ENCODE measurements at regions not wholly inside any gene's neighbourhood (a gene's known extent, or its start where the extent isn't known, plus 50 kb on each side); places are given as distances from the start of the nearest gene placed in this dataset.

- Mint-ChIP-seq H3K27me3 (no peaks in the 10 kb centered on the region), H3K4me1 (ENCODE audit: low read depth) (no peaks in the 10 kb centered on the region), H3K27ac (no peak overlapping the region), H3K4me3 (no peak overlapping the region), H3K9me3 (no peaks in the 10 kb centered on the region), H3K36me3 (ENCODE audit: low read depth) (no peaks in the 10 kb centered on the region)
- intact Hi-C loops (cut with micrococcal nuclease): no loop called here
These were observed 297.5 kb upstream of the DCAF8L1 start for GRCh38 chrX:28278726-28279125.

GRCh38 chrX:28278251-28278650 lies 297.0 kb upstream of the DCAF8L1 start:
- intact Hi-C loops (cut with micrococcal nuclease): no loop called here
- no peaks in the 10 kb centered on the region for H3K36me3 Mint-ChIP-seq (ENCODE audit: low read depth)

GRCh38 chrX:28273736-28274135 lies 292.5 kb upstream of the DCAF8L1 start:
- Mint-ChIP-seq H3K27me3 (no peaks in the 10 kb centered on the region), H3K4me1 (ENCODE audit: low read depth) (no peaks in the 10 kb centered on the region), H3K9me3 (no peaks in the 10 kb centered on the region), H3K27ac (no peak overlapping the region), H3K36me3 (ENCODE audit: low read depth) (no peaks in the 10 kb centered on the region), H3K4me3 (no peak overlapping the region)
- intact Hi-C loops (cut with micrococcal nuclease): no loop called here

More at GRCh38 chrX:28278251-28278650, 297.0 kb upstream of the DCAF8L1 start:
- Mint-ChIP-seq H3K9me3 (no peaks in the 10 kb centered on the region), H3K4me3 (no peak overlapping the region), H3K4me1 (ENCODE audit: low read depth) (no peaks in the 10 kb centered on the region), H3K27ac (no peak overlapping the region), H3K27me3 (no peaks in the 10 kb centered on the region)

GRCh38 chrX:28246675-28247074 lies 265.4 kb upstream of the DCAF8L1 start:
- no peaks in the 10 kb centered on the region for H3K4me1 Mint-ChIP-seq (ENCODE audit: low read depth)
- intact Hi-C loops (cut with micrococcal nuclease): no loop called here
- H3K27ac Mint-ChIP-seq: no peak overlapping the region
- no peak overlapping the region for H3K4me3 Mint-ChIP-seq
- no peaks in the 10 kb centered on the region for H3K36me3 Mint-ChIP-seq (ENCODE audit: low read depth)
- no peaks in the 10 kb centered on the region for H3K27me3 Mint-ChIP-seq
- no peaks in the 10 kb centered on the region for H3K9me3 Mint-ChIP-seq

- intact Hi-C loops (cut with micrococcal nuclease): no loop called here
- no peak overlapping the region for H3K27ac Mint-ChIP-seq
- H3K4me3 Mint-ChIP-seq: no peak overlapping the region
- no peaks in the 10 kb centered on the region for H3K9me3 Mint-ChIP-seq
- H3K27me3 Mint-ChIP-seq: no peaks in the 10 kb centered on the region
- no peaks in the 10 kb centered on the region for H3K36me3 Mint-ChIP-seq (ENCODE audit: low read depth)
- no peaks in the 10 kb centered on the region for H3K4me1 Mint-ChIP-seq (ENCODE audit: low read depth)
These were observed 248.0 kb upstream of the DCAF8L1 start for GRCh38 chrX:28229217-28229616.

GRCh38 chrX:28225513-28225912 lies 244.3 kb upstream of the DCAF8L1 start:
- Mint-ChIP-seq H3K9me3 (no peaks in the 10 kb centered on the region), H3K27ac (no peak overlapping the region)

GRCh38 chrX:28223991-28224390 lies 242.7 kb upstream of the DCAF8L1 start:
- H3K9me3 Mint-ChIP-seq: no peaks in the 10 kb centered on the region
- no peaks in the 10 kb centered on the region for H3K27me3 Mint-ChIP-seq
- H3K36me3 Mint-ChIP-seq (ENCODE audit: low read depth): no peaks in the 10 kb centered on the region
- no peak overlapping the region for H3K27ac Mint-ChIP-seq
- no peak overlapping the region for H3K4me3 Mint-ChIP-seq
- no peaks in the 10 kb centered on the region for H3K4me1 Mint-ChIP-seq (ENCODE audit: low read depth)
- intact Hi-C loops (cut with micrococcal nuclease): no loop called here

More at GRCh38 chrX:28225513-28225912, 244.3 kb upstream of the DCAF8L1 start:
- intact Hi-C loops (cut with micrococcal nuclease): no loop called here
- no peaks in the 10 kb centered on the region for H3K27me3 Mint-ChIP-seq
- no peaks in the 10 kb centered on the region for H3K36me3 Mint-ChIP-seq (ENCODE audit: low read depth)
- H3K4me3 Mint-ChIP-seq: no peak overlapping the region
- no peaks in the 10 kb centered on the region for H3K4me1 Mint-ChIP-seq (ENCODE audit: low read depth)

GRCh38 chrX:28223469-28223868 lies 242.2 kb upstream of the DCAF8L1 start:
- H3K36me3 Mint-ChIP-seq (ENCODE audit: low read depth): no peaks in the 10 kb centered on the region
- no peaks in the 10 kb centered on the region for H3K9me3 Mint-ChIP-seq
- H3K4me3 Mint-ChIP-seq: no peak overlapping the region
- no peak overlapping the region for H3K27ac Mint-ChIP-seq
- no peaks in the 10 kb centered on the region for H3K4me1 Mint-ChIP-seq (ENCODE audit: low read depth)
- H3K27me3 Mint-ChIP-seq: no peaks in the 10 kb centered on the region
- intact Hi-C loops (cut with micrococcal nuclease): no loop called here

GRCh38 chrX:28205905-28206304 lies 224.7 kb upstream of the DCAF8L1 start:
- H3K9me3 Mint-ChIP-seq: no peaks in the 10 kb centered on the region
- no peaks in the 10 kb centered on the region for H3K36me3 Mint-ChIP-seq (ENCODE audit: low read depth)
- no peak overlapping the region for H3K4me3 Mint-ChIP-seq

GRCh38 chrX:28205126-28205525 lies 223.9 kb upstream of the DCAF8L1 start:
- H3K27me3 Mint-ChIP-seq: peaks cover 1% of the 10 kb centered on the region
- H3K36me3 Mint-ChIP-seq (ENCODE audit: low read depth): no peaks in the 10 kb centered on the region
- no peaks in the 10 kb centered on the region for H3K4me1 Mint-ChIP-seq (ENCODE audit: low read depth)
- no peak overlapping the region for H3K27ac Mint-ChIP-seq
- H3K4me3 Mint-ChIP-seq: no peak overlapping the region
- H3K9me3 Mint-ChIP-seq: no peaks in the 10 kb centered on the region
- intact Hi-C loops (cut with micrococcal nuclease): no loop called here

More at GRCh38 chrX:28205905-28206304, 224.7 kb upstream of the DCAF8L1 start:
- Mint-ChIP-seq H3K27ac (no peak overlapping the region), H3K27me3 (peaks cover 1% of the 10 kb centered on the region), H3K4me1 (ENCODE audit: low read depth) (no peaks in the 10 kb centered on the region)
- intact Hi-C loops (cut with micrococcal nuclease): no loop called here

- Mint-ChIP-seq H3K36me3 (ENCODE audit: low read depth) (no peaks in the 10 kb centered on the region), H3K4me1 (ENCODE audit: low read depth) (no peaks in the 10 kb centered on the region), H3K9me3 (no peaks in the 10 kb centered on the region), H3K4me3 (no peak overlapping the region), H3K27ac (no peak overlapping the region), H3K27me3 (no peaks in the 10 kb centered on the region)
- intact Hi-C loops (cut with micrococcal nuclease): no loop called here
These were observed 207.8 kb upstream of the DCAF8L1 start for GRCh38 chrX:28189011-28189410.

- no peaks in the 10 kb centered on the region for H3K27me3 Mint-ChIP-seq
- intact Hi-C loops (cut with micrococcal nuclease): no loop called here
- H3K36me3 Mint-ChIP-seq (ENCODE audit: low read depth): no peaks in the 10 kb centered on the region
- no peaks in the 10 kb centered on the region for H3K4me1 Mint-ChIP-seq (ENCODE audit: low read depth)
- no peak overlapping the region for H3K4me3 Mint-ChIP-seq
- no peaks in the 10 kb centered on the region for H3K9me3 Mint-ChIP-seq
- no peak overlapping the region for H3K27ac Mint-ChIP-seq
These were observed 207.3 kb upstream of the DCAF8L1 start for GRCh38 chrX:28188526-28188925.

- H3K9me3 Mint-ChIP-seq: no peaks in the 10 kb centered on the region
These were observed 198.8 kb upstream of the DCAF8L1 start for GRCh38 chrX:28180096-28180495.

GRCh38 chrX:28178206-28178605 lies 197.0 kb upstream of the DCAF8L1 start:
- no peaks in the 10 kb centered on the region for H3K9me3 Mint-ChIP-seq
- no peaks in the 10 kb centered on the region for H3K27me3 Mint-ChIP-seq
- intact Hi-C loops (cut with micrococcal nuclease): no loop called here
- H3K36me3 Mint-ChIP-seq (ENCODE audit: low read depth): no peaks in the 10 kb centered on the region
- no peak overlapping the region for H3K4me3 Mint-ChIP-seq
- H3K4me1 Mint-ChIP-seq (ENCODE audit: low read depth): no peaks in the 10 kb centered on the region
- H3K27ac Mint-ChIP-seq: no peak overlapping the region

More at GRCh38 chrX:28180096-28180495, 198.8 kb upstream of the DCAF8L1 start:
- H3K36me3 Mint-ChIP-seq (ENCODE audit: low read depth): no peaks in the 10 kb centered on the region
- H3K27ac Mint-ChIP-seq: no peak overlapping the region
- no peaks in the 10 kb centered on the region for H3K4me1 Mint-ChIP-seq (ENCODE audit: low read depth)
- H3K27me3 Mint-ChIP-seq: no peaks in the 10 kb centered on the region
- H3K4me3 Mint-ChIP-seq: no peak overlapping the region
- intact Hi-C loops (cut with micrococcal nuclease): no loop called here

GRCh38 chrX:28177202-28177601 lies 196.0 kb upstream of the DCAF8L1 start:
- no peak overlapping the region for H3K27ac Mint-ChIP-seq
- no peaks in the 10 kb centered on the region for H3K27me3 Mint-ChIP-seq
- H3K4me3 Mint-ChIP-seq: no peak overlapping the region
- no peaks in the 10 kb centered on the region for H3K9me3 Mint-ChIP-seq
- no peaks in the 10 kb centered on the region for H3K36me3 Mint-ChIP-seq (ENCODE audit: low read depth)
- intact Hi-C loops (cut with micrococcal nuclease): no loop called here
- no peaks in the 10 kb centered on the region for H3K4me1 Mint-ChIP-seq (ENCODE audit: low read depth)

Data from dendritic cell treated with granulocyte-macrophage colony-stimulating factor and Interleukin-4, amounts not matched to agents 40 ng/mL and 50 ng/mL, for 4 days (primary cell).